Keratinocyte (primary cell): ENCODE measurements at regions not wholly inside any gene's neighbourhood (a gene's known extent, or its start where the extent isn't known, plus 50 kb on each side); places are given as distances from the start of the nearest gene placed in this dataset.

Source experiments
- DNase-seq: peaks from one replicate; pipeline ENCODE4 v3.0.0-alpha.2; 2011; ENCODE audit warnings: low read depth, missing footprints, low spot score
- FAIRE-seq: peaks from 2 replicates; lab custom pipeline; 2011; peaks lifted over from hg19 to GRCh38; lab: Jason Lieb, UNC
- H2AFZ ChIP-seq: 2 replicates; pipeline ENCODE4 v1.6.0; 2012; ENCODE audit warnings: low read length, control low read depth, inconsistent platforms; ENCODE audit not compliant: control insufficient read depth
- H3K27ac ChIP-seq: 2 replicates; pipeline ENCODE4 v1.5.1; 2011; ENCODE audit warnings: low read length; ENCODE audit not compliant: control insufficient read depth, insufficient read depth
- H3K27me3 ChIP-seq: 3 replicates; pipeline ENCODE4 v1.6.0; 2011; ENCODE audit warnings: low read length; ENCODE audit not compliant: control insufficient read depth, insufficient read depth; ENCODE audit errors: extremely low read depth
- H3K36me3 ChIP-seq, 2 experiments: 2 replicates in 1 of 2; 3 replicates in 1 of 2; pipeline ENCODE4 v1.5.1; 2011; ENCODE audit warnings: low read length in 2 of 2, mild to moderate bottlenecking in 1 of 2; ENCODE audit not compliant: control insufficient read depth in 2 of 2, insufficient read depth in 2 of 2; ENCODE audit errors: extremely low read depth in 1 of 2
- H3K4me1 ChIP-seq: 3 replicates; pipeline ENCODE4 v1.5.1; 2011; ENCODE audit warnings: low read length; ENCODE audit not compliant: control insufficient read depth, insufficient read depth; ENCODE audit errors: extremely low read depth
- H3K4me2 ChIP-seq: 3 replicates; pipeline ENCODE4 v1.6.0; 2011; ENCODE audit warnings: low read depth, low read length; ENCODE audit not compliant: control insufficient read depth, insufficient read depth; ENCODE audit errors: extremely low read depth
- H3K4me3 ChIP-seq, 3 experiments: fragments of 200-600 bp in 1 of 3; sonication (generic) in 1 of 3; 2 replicates in 2 of 3; 3 replicates in 1 of 3; pipeline ENCODE4 v1.5.1; 2011 to 2016; ENCODE audit warnings: low read length in 3 of 3, mild to moderate bottlenecking in 3 of 3, control low read depth in 2 of 3, inconsistent platforms in 1 of 3, low read depth in 1 of 3, mixed read lengths in 1 of 3, mixed run types in 1 of 3, moderate library complexity in 1 of 3; ENCODE audit not compliant: control insufficient read depth in 2 of 3, insufficient read depth in 2 of 3; ENCODE audit errors: extremely low read depth in 1 of 3
- H3K79me2 ChIP-seq: 2 replicates; pipeline ENCODE4 v1.6.0; 2012; ENCODE audit warnings: low read length; ENCODE audit not compliant: control insufficient read depth, insufficient read depth
- H3K9ac ChIP-seq: 3 replicates; pipeline ENCODE4 v1.6.0; 2011; ENCODE audit warnings: low read length; ENCODE audit not compliant: control insufficient read depth, insufficient read depth; ENCODE audit errors: extremely low read depth
- H3K9me1 ChIP-seq: 3 replicates; pipeline ENCODE4 v1.6.0; 2011; ENCODE audit warnings: low read length; ENCODE audit not compliant: control insufficient read depth, insufficient read depth; ENCODE audit errors: extremely low read depth
- H3K9me3 ChIP-seq: 2 replicates; pipeline ENCODE4 v1.5.1; 2012; ENCODE audit warnings: low read depth, low read length; ENCODE audit not compliant: control insufficient read depth
- H4K20me1 ChIP-seq: 3 replicates; pipeline ENCODE4 v1.6.0; 2011; ENCODE audit warnings: low read length; ENCODE audit not compliant: control insufficient read depth, insufficient read depth; ENCODE audit errors: extremely low read depth
- EZH2 ChIP-seq: IDR thresholded peaks from one replicate; pipeline ENCODE4 v1.6.1; 2012; ENCODE audit warnings: inconsistent platforms, mild to moderate bottlenecking, low read length, moderate library complexity
- dilution Hi-C: fragments of 300-500 bp; cut with MboI; formaldehyde crosslinking; loops from one replicate; pipeline ENCODE4 v1.7.0; 2020; ENCODE audit warnings: low sequenced_read_pairs; ENCODE audit not compliant: extremely low pct_ligation_motif_present
- TF ChIP-seq, protein P1 (sequence below), 3 experiments: IDR thresholded peaks in 1 of 3; conservative IDR thresholded peaks in 1 of 3; optimal IDR thresholded peaks in 1 of 3; 2 replicates in 2 of 3; 3 replicates in 1 of 3; pipeline versions ENCODE3 to v1.5.1; 2011; ENCODE audit warnings: low read length in 3 of 3, mild to moderate bottlenecking in 3 of 3, moderate library complexity in 2 of 3, control low read depth in 1 of 3, inconsistent platforms in 1 of 3; ENCODE audit not compliant: insufficient read depth in 2 of 3; ENCODE audit errors: extremely low read depth in 1 of 3

DNA sequence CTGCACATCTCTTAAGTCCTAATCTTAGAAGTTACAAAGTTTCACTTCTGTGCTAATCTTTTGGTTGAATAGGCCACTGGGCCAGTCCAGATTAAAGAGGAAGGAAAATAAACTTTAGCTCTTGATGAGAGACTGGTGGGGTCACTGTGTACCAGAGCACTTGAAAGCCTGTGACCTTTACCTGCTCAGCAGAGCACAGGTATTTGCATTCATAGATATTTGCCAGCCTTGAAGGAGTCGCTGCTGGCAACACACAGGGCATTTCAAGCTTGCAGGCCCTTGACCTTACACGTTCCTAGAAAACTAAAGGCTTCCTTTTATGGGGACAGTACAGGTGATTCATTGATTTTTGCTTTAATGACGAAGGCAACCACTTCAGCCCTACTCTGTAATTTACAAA lies 108.4 kb upstream of the SLC22A23 start:
- DNase-seq: no peak
- no peak overlapping the region for H3K4me2 ChIP-seq
- H3K27me3 ChIP-seq: peaks cover 6% of the 10 kb centered on the region
- H4K20me1 ChIP-seq: no peaks in the 10 kb centered on the region
- dilution Hi-C loops: no loop called here
- no peak overlapping the region for H3K4me3 ChIP-seq
- H3K79me2 ChIP-seq: no peaks in the 10 kb centered on the region
- H3K27ac ChIP-seq: no peak overlapping the region
- H3K36me3 ChIP-seq: no peaks in the 10 kb centered on the region
- H2AFZ ChIP-seq: no peak overlapping the region
- no peak for TF ChIP-seq EZH2
- TF ChIP-seq, protein P1, sequence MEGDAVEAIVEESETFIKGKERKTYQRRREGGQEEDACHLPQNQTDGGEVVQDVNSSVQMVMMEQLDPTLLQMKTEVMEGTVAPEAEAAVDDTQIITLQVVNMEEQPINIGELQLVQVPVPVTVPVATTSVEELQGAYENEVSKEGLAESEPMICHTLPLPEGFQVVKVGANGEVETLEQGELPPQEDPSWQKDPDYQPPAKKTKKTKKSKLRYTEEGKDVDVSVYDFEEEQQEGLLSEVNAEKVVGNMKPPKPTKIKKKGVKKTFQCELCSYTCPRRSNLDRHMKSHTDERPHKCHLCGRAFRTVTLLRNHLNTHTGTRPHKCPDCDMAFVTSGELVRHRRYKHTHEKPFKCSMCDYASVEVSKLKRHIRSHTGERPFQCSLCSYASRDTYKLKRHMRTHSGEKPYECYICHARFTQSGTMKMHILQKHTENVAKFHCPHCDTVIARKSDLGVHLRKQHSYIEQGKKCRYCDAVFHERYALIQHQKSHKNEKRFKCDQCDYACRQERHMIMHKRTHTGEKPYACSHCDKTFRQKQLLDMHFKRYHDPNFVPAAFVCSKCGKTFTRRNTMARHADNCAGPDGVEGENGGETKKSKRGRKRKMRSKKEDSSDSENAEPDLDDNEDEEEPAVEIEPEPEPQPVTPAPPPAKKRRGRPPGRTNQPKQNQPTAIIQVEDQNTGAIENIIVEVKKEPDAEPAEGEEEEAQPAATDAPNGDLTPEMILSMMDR (optimal IDR thresholded peaks at IDR 0.05 in 1 of 3, IDR thresholded peaks at IDR 0.05 in 1 of 3, conservative IDR thresholded peaks at IDR 0.05 in 1 of 3; ENCODE audit: extremely low read depth in 1 of 3, insufficient read depth in 2 of 3, low read length in 3 of 3): no peak
- H3K9me3 ChIP-seq: no peaks in the 10 kb centered on the region
- no peak for FAIRE-seq
- H3K4me1 ChIP-seq: no peaks in the 10 kb centered on the region
- no peak overlapping the region for H3K9ac ChIP-seq
- no peaks in the 10 kb centered on the region for H3K9me1 ChIP-seq

DNA sequence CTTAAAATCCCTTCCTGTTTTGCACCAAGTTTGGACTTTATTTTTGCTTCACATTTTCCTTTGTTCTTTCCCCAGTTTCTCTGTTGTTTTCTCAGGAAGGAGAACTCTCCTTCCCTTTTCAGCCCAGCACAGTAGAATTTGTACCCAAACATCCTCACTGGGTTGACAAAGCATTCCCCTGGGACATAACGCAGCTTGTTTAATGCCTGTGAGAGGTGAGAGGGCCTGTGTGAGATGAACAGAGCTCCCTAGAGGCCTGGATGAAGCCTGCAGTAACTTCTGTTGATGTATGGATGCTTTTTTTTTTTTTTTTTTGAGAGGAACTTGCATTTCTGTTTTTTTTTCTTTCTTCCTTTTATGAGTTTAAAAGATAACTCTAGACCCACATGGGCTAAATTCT lies 104.9 kb upstream of the SLC22A23 start:
- no peak for DNase-seq
- H3K9ac ChIP-seq: no peak overlapping the region
- no peaks in the 10 kb centered on the region for H3K9me1 ChIP-seq
- H3K36me3 ChIP-seq: no peaks in the 10 kb centered on the region
- no peaks in the 10 kb centered on the region for H3K79me2 ChIP-seq
- TF ChIP-seq, protein P1 (optimal IDR thresholded peaks at IDR 0.05 in 1 of 3, IDR thresholded peaks at IDR 0.05 in 1 of 3, conservative IDR thresholded peaks at IDR 0.05 in 1 of 3; ENCODE audit: extremely low read depth in 1 of 3, insufficient read depth in 2 of 3, low read length in 3 of 3): peak in 2 of 3 experiments; percentile 4 to 37
- TF ChIP-seq EZH2: no peak
- H3K4me3 ChIP-seq: no peak overlapping the region
- no peaks in the 10 kb centered on the region for H4K20me1 ChIP-seq
- H3K27me3 ChIP-seq: peaks cover 3% of the 10 kb centered on the region
- no peaks in the 10 kb centered on the region for H3K4me1 ChIP-seq
- H3K4me2 ChIP-seq: no peak overlapping the region
- H2AFZ ChIP-seq: no peak overlapping the region
- H3K9me3 ChIP-seq: no peaks in the 10 kb centered on the region
- no peak for FAIRE-seq
- H3K27ac ChIP-seq: no peak overlapping the region
- dilution Hi-C loops: no loop called here
